ENCODE measurements at regions not wholly inside any gene's neighbourhood (a gene's known extent, or its start where the extent isn't known, plus 50 kb on each side); places are given as distances from the start of the nearest gene placed in this dataset.

GRCh38 chr6:140590641-140591040 is 1216.2 kb upstream of the CITED2 start:
- H3K9me3 Mint-ChIP-seq, result no peaks in the 10 kb centered on the region
- no peak for DNase-seq
- peaks cover 11% of the 10 kb centered on the region for H3K4me1 Mint-ChIP-seq
- H3K27ac Mint-ChIP-seq, result no peak overlapping the region
- H3K4me3 Mint-ChIP-seq, result no peak overlapping the region
- CTCF ChIA-PET, result no interaction called here
- peaks cover 4% of the 10 kb centered on the region for H3K27me3 Mint-ChIP-seq
- H3K36me3 Mint-ChIP-seq, result no peaks in the 10 kb centered on the region

GRCh38 chr6:140586426-140587061 is 1212.1 kb upstream of the CITED2 start:
- CTCF ChIA-PET, result interaction anchor here (1.2 kb wide), 1 partner anchor 1217 kb away, joined by 3 read pairs; no protein-coding TSS in a partner anchor
- no peaks in the 10 kb centered on the region for H3K36me3 Mint-ChIP-seq
- H3K27me3 Mint-ChIP-seq, result no peaks in the 10 kb centered on the region
- no peak overlapping the region for H3K27ac Mint-ChIP-seq
- no peaks in the 10 kb centered on the region for H3K9me3 Mint-ChIP-seq
- no peak overlapping the region for H3K4me3 Mint-ChIP-seq
- peaks cover 35% of the 10 kb centered on the region for H3K4me1 Mint-ChIP-seq
- DNase-seq, result no peak

- Mint-ChIP-seq H3K36me3 (no peaks in the 10 kb centered on the region), H3K27ac (peak overlapping the region; percentile 59), H3K9me3 (no peaks in the 10 kb centered on the region), H3K4me3 (peak overlapping the region; percentile 0), H3K4me1 (peaks cover 40% of the 10 kb centered on the region), H3K27me3 (peaks cover 2% of the 10 kb centered on the region)
- no peak for DNase-seq
- CTCF ChIA-PET, result no interaction called here
Observed at GRCh38 chr6:140581601-140582000, 1207.2 kb upstream of the CITED2 start.

GRCh38 chr6:140579918-140580317 is 1205.5 kb upstream of the CITED2 start:
- Mint-ChIP-seq H3K27ac (no peak overlapping the region), H3K36me3 (no peaks in the 10 kb centered on the region), H3K27me3 (peaks cover 4% of the 10 kb centered on the region), H3K4me1 (peaks cover 31% of the 10 kb centered on the region), H3K4me3 (no peak overlapping the region), H3K9me3 (no peaks in the 10 kb centered on the region)
- DNase-seq, result no peak
- CTCF ChIA-PET, result interaction anchor here (0.6 kb wide), 1 partner anchor 1184 kb away, joined by 3 read pairs; no protein-coding TSS in a partner anchor

GRCh38 chr6:140576004-140576555 is 1201.6 kb upstream of the CITED2 start:
- peaks cover 17% of the 10 kb centered on the region for H3K4me1 Mint-ChIP-seq

GRCh38 chr6:140572867-140573266 is 1198.4 kb upstream of the CITED2 start:
- Mint-ChIP-seq H3K27ac (no peak overlapping the region), H3K9me3 (no peaks in the 10 kb centered on the region), H3K36me3 (no peaks in the 10 kb centered on the region), H3K4me1 (peaks cover 10% of the 10 kb centered on the region), H3K4me3 (no peak overlapping the region), H3K27me3 (peaks cover 4% of the 10 kb centered on the region)
- CTCF ChIA-PET, result no interaction called here
- DNase-seq, result no peak

More at GRCh38 chr6:140576004-140576555, 1201.6 kb upstream of the CITED2 start:
- H3K36me3 Mint-ChIP-seq, result no peaks in the 10 kb centered on the region
- CTCF ChIA-PET, result no interaction called here
- H3K27me3 Mint-ChIP-seq, result peaks cover 4% of the 10 kb centered on the region
- H3K4me3 Mint-ChIP-seq, result no peak overlapping the region
- H3K27ac Mint-ChIP-seq, result no peak overlapping the region
- no peak for DNase-seq
- no peaks in the 10 kb centered on the region for H3K9me3 Mint-ChIP-seq

- H3K4me1 Mint-ChIP-seq, result peaks cover 10% of the 10 kb centered on the region
- DNase-seq, result no peak
- H3K27ac Mint-ChIP-seq, result no peak overlapping the region
- CTCF ChIA-PET, result no interaction called here
- no peaks in the 10 kb centered on the region for H3K9me3 Mint-ChIP-seq
- H3K36me3 Mint-ChIP-seq, result no peaks in the 10 kb centered on the region
- peaks cover 4% of the 10 kb centered on the region for H3K27me3 Mint-ChIP-seq
- H3K4me3 Mint-ChIP-seq, result no peak overlapping the region
Observed at GRCh38 chr6:140572129-140572528, 1197.7 kb upstream of the CITED2 start.

GRCh38 chr6:140571145-140571544 is 1196.7 kb upstream of the CITED2 start:
- DNase-seq, result no peak
- Mint-ChIP-seq H3K36me3 (no peaks in the 10 kb centered on the region), H3K4me3 (no peak overlapping the region), H3K9me3 (no peaks in the 10 kb centered on the region), H3K27ac (no peak overlapping the region), H3K4me1 (peaks cover 10% of the 10 kb centered on the region), H3K27me3 (no peaks in the 10 kb centered on the region)
- CTCF ChIA-PET, result no interaction called here

GRCh38 chr6:140567466-140567865 is 1193.0 kb upstream of the CITED2 start:
- peaks cover 6% of the 10 kb centered on the region for H3K4me1 Mint-ChIP-seq
- H3K9me3 Mint-ChIP-seq, result no peaks in the 10 kb centered on the region
- no peaks in the 10 kb centered on the region for H3K27me3 Mint-ChIP-seq
- DNase-seq, result no peak
- CTCF ChIA-PET, result no interaction called here
- no peak overlapping the region for H3K27ac Mint-ChIP-seq
- no peaks in the 10 kb centered on the region for H3K36me3 Mint-ChIP-seq
- H3K4me3 Mint-ChIP-seq, result no peak overlapping the region

- H3K9me3 Mint-ChIP-seq, result no peaks in the 10 kb centered on the region
- no peak for DNase-seq
- H3K4me1 Mint-ChIP-seq, result no peaks in the 10 kb centered on the region
- H3K4me3 Mint-ChIP-seq, result no peak overlapping the region
- no peaks in the 10 kb centered on the region for H3K27me3 Mint-ChIP-seq
- CTCF ChIA-PET, result no interaction called here
- H3K36me3 Mint-ChIP-seq, result no peaks in the 10 kb centered on the region
- H3K27ac Mint-ChIP-seq, result no peak overlapping the region
Observed at GRCh38 chr6:140566781-140567277, 1192.4 kb upstream of the CITED2 start.

GRCh38 chr6:140563728-140564127 is 1189.3 kb upstream of the CITED2 start:
- H3K9me3 Mint-ChIP-seq, result no peaks in the 10 kb centered on the region
- H3K27me3 Mint-ChIP-seq, result no peaks in the 10 kb centered on the region
- no peak overlapping the region for H3K27ac Mint-ChIP-seq
- no peak for DNase-seq
- no peaks in the 10 kb centered on the region for H3K36me3 Mint-ChIP-seq
- H3K4me1 Mint-ChIP-seq, result no peaks in the 10 kb centered on the region
- CTCF ChIA-PET, result no interaction called here
- no peak overlapping the region for H3K4me3 Mint-ChIP-seq

GRCh38 chr6:140561701-140562100 is 1187.3 kb upstream of the CITED2 start:
- no peaks in the 10 kb centered on the region for H3K4me1 Mint-ChIP-seq
- no peaks in the 10 kb centered on the region for H3K27me3 Mint-ChIP-seq
- CTCF ChIA-PET, result no interaction called here
- H3K4me3 Mint-ChIP-seq, result no peak overlapping the region
- no peak for DNase-seq
- no peak overlapping the region for H3K27ac Mint-ChIP-seq
- no peaks in the 10 kb centered on the region for H3K36me3 Mint-ChIP-seq
- no peaks in the 10 kb centered on the region for H3K9me3 Mint-ChIP-seq

- Mint-ChIP-seq H3K27ac (no peak overlapping the region), H3K9me3 (no peaks in the 10 kb centered on the region)
Observed at GRCh38 chr6:140560671-140561070, 1186.2 kb upstream of the CITED2 start.

GRCh38 chr6:140559458-140559857 is 1185.0 kb upstream of the CITED2 start:
- no peaks in the 10 kb centered on the region for H3K9me3 Mint-ChIP-seq
- no peaks in the 10 kb centered on the region for H3K4me1 Mint-ChIP-seq
- DNase-seq, result no peak
- H3K27me3 Mint-ChIP-seq, result no peaks in the 10 kb centered on the region
- no peak overlapping the region for H3K4me3 Mint-ChIP-seq
- CTCF ChIA-PET, result no interaction called here
- H3K36me3 Mint-ChIP-seq, result no peaks in the 10 kb centered on the region
- H3K27ac Mint-ChIP-seq, result no peak overlapping the region

More at GRCh38 chr6:140560671-140561070, 1186.2 kb upstream of the CITED2 start:
- Mint-ChIP-seq H3K27me3 (no peaks in the 10 kb centered on the region), H3K36me3 (no peaks in the 10 kb centered on the region), H3K4me3 (no peak overlapping the region), H3K4me1 (no peaks in the 10 kb centered on the region)
- DNase-seq, result no peak
- CTCF ChIA-PET, result no interaction called here

GRCh38 chr6:140554421-140554820 is 1180.0 kb upstream of the CITED2 start:
- Mint-ChIP-seq H3K9me3 (no peaks in the 10 kb centered on the region), H3K27ac (no peak overlapping the region), H3K36me3 (no peaks in the 10 kb centered on the region), H3K4me3 (no peak overlapping the region), H3K4me1 (no peaks in the 10 kb centered on the region), H3K27me3 (no peaks in the 10 kb centered on the region)
- no peak for DNase-seq
- CTCF ChIA-PET, result no interaction called here
